ENCODE measurements at regions not wholly inside any gene's neighbourhood (a gene's known extent, or its start where the extent isn't known, plus 50 kb on each side); places are given as distances from the start of the nearest gene placed in this dataset.

- WGBS, 2 donors: 74 to 83% methylated on average over 10 of the region's 10 CpGs
- H3K4me1 ChIP-seq: peaks cover 0 to 10% (median 0%) of the 10 kb centered on the region in 4 donors
- no peak overlapping the region for H3K4me3 ChIP-seq
- H3K9me3 ChIP-seq: no peaks in the 10 kb centered on the region
- H3K27ac ChIP-seq: no peak overlapping the region
- H3K36me3 ChIP-seq: no peaks in the 10 kb centered on the region
- DNase-seq (ENCODE audit: low spot score in 2 of 2): no peak
- TF ChIP-seq POLR2A (IDR thresholded peaks at IDR 0.05) (no peak), EP300 (IDR thresholded peaks at IDR 0.05) (no peak), CTCF (IDR thresholded peaks at IDR 0.05) (no peak)
- no peaks in the 10 kb centered on the region for H3K27me3 ChIP-seq
Observed at GRCh38 chr5:133882846-133883245, 85.6 kb downstream of the C5orf15 start.

GRCh38 chr5:133882389-133882695, 86.1 kb downstream of the C5orf15 start:
- DNase-seq (ENCODE audit: low spot score in 2 of 2): no peak
- TF ChIP-seq CTCF (IDR thresholded peaks at IDR 0.05): no peak
- no peak for TF ChIP-seq POLR2A (IDR thresholded peaks at IDR 0.05)
- no peak for TF ChIP-seq EP300 (IDR thresholded peaks at IDR 0.05)
- Histone ChIP-seq H3K27ac (no peak overlapping the region), H3K9me3 (no peaks in the 10 kb centered on the region), H3K36me3 (no peaks in the 10 kb centered on the region), H3K4me1 (peaks cover 0 to 10% (median 0%) of the 10 kb centered on the region in 4 donors), H3K27me3 (no peaks in the 10 kb centered on the region), H3K4me3 (no peak overlapping the region)
- 92 to 94% methylated on average over 6 of the region's 6 CpGs for WGBS, 2 donors

- Histone ChIP-seq H3K4me1 (peaks cover 0 to 10% (median 0%) of the 10 kb centered on the region in 4 donors), H3K27ac (no peak overlapping the region), H3K27me3 (no peaks in the 10 kb centered on the region), H3K4me3 (no peak overlapping the region), H3K36me3 (no peaks in the 10 kb centered on the region), H3K9me3 (no peaks in the 10 kb centered on the region)
- no peak for DNase-seq (ENCODE audit: low spot score in 2 of 2)
- TF ChIP-seq POLR2A (IDR thresholded peaks at IDR 0.05) (no peak), CTCF (IDR thresholded peaks at IDR 0.05) (no peak), EP300 (IDR thresholded peaks at IDR 0.05) (no peak)
- WGBS, 2 donors: 75 to 84% methylated on average over 15 of the region's 15 CpGs
Observed at GRCh38 chr5:133881576-133882388, 86.6 kb downstream of the C5orf15 start.

- H3K27me3 ChIP-seq: no peaks in the 10 kb centered on the region
- peaks cover 0 to 11% (median 0%) of the 10 kb centered on the region in 4 donors for H3K9me3 ChIP-seq
- no peaks in the 10 kb centered on the region for H3K4me1 ChIP-seq
- WGBS, 2 donors: 85 to 93% methylated on average over 2 of the region's 2 CpGs
- H3K36me3 ChIP-seq: no peaks in the 10 kb centered on the region
- no peak overlapping the region for H3K27ac ChIP-seq
- TF ChIP-seq EP300 (IDR thresholded peaks at IDR 0.05): no peak
- no peak for TF ChIP-seq POLR2A (IDR thresholded peaks at IDR 0.05)
- no peak for TF ChIP-seq CTCF (IDR thresholded peaks at IDR 0.05)
- DNase-seq (ENCODE audit: low spot score in 2 of 2): no peak
- no peak overlapping the region for H3K4me3 ChIP-seq
Observed at GRCh38 chr5:133878236-133878555, 90.2 kb downstream of the C5orf15 start.

- Histone ChIP-seq H3K4me1 (no peaks in the 10 kb centered on the region), H3K4me3 (no peak overlapping the region), H3K27ac (no peak overlapping the region), H3K9me3 (peaks cover 0 to 11% (median 0%) of the 10 kb centered on the region in 4 donors), H3K36me3 (no peaks in the 10 kb centered on the region), H3K27me3 (no peaks in the 10 kb centered on the region)
- TF ChIP-seq EP300 (IDR thresholded peaks at IDR 0.05) (no peak), POLR2A (IDR thresholded peaks at IDR 0.05) (no peak)
- DNase-seq (ENCODE audit: low spot score in 2 of 2): no peak
- 71 to 77% methylated on average over 10 of the region's 10 CpGs for WGBS, 2 donors
Observed at GRCh38 chr5:133877351-133878235, 90.8 kb downstream of the C5orf15 start.

All from tibial nerve (tissue), 4 donors.